ENCODE measurements at regions not wholly inside any gene's neighbourhood (a gene's known extent, or its start where the extent isn't known, plus 50 kb on each side); places are given as distances from the start of the nearest gene placed in this dataset.

DNA sequence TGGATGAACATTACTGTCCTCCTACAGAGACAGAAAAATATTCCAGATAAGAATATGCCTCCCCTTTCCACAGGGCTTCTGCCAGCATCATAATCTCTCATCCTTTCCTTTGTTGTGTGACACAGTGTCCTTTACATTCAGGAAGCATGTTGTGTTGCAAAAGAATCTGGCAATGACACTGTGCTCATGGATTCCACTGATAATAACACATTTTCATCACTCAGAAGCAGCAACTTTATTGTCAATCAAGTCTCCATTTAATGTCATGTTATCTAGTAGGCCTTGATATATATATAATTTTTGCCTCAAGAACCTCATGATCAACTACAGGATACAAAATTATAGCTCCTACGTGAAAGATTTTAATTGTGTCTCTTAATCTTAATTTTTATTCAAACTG lies 833.9 kb downstream of the FSTL5 start:
- no peak for DNase-seq
- TF ChIP-seq, protein P1, sequence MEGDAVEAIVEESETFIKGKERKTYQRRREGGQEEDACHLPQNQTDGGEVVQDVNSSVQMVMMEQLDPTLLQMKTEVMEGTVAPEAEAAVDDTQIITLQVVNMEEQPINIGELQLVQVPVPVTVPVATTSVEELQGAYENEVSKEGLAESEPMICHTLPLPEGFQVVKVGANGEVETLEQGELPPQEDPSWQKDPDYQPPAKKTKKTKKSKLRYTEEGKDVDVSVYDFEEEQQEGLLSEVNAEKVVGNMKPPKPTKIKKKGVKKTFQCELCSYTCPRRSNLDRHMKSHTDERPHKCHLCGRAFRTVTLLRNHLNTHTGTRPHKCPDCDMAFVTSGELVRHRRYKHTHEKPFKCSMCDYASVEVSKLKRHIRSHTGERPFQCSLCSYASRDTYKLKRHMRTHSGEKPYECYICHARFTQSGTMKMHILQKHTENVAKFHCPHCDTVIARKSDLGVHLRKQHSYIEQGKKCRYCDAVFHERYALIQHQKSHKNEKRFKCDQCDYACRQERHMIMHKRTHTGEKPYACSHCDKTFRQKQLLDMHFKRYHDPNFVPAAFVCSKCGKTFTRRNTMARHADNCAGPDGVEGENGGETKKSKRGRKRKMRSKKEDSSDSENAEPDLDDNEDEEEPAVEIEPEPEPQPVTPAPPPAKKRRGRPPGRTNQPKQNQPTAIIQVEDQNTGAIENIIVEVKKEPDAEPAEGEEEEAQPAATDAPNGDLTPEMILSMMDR (IDR thresholded peaks at IDR 0.05) = no peak
- H3K4me3 ChIP-seq = no peak overlapping the region
- no peaks in the 10 kb centered on the region for H3K4me1 ChIP-seq
- 78 to 84% methylated on average over 1 of the region's 1 CpG for WGBS, 2 donors
- H3K9me3 ChIP-seq = no peaks in the 10 kb centered on the region
- no peak for ATAC-seq
- H3K36me3 ChIP-seq = no peaks in the 10 kb centered on the region
- no peaks in the 10 kb centered on the region for H3K27me3 ChIP-seq
- no peak overlapping the region for H3K27ac ChIP-seq
- intact Hi-C loops (cut with DNase I) = no loop called here

DNA sequence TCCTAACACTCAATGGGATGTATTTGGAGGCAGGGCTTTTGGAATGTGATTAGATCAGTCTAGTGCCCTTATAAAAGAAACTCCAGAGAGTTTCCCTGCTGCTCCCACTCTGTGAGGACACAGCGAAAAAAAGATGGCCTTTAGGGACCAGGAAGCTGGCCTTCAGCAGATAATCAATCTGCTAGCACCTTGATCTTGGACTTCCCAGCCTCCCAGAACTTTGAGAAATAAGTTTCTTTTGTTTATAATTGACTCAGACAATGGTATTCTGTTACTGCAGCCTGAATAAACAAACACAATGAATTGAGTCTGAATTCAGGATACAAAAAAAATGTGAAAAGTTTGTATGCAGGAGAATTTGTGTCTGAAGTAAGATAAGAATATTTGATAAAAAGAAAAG lies 842.1 kb downstream of the FSTL5 start:
- 58 to 65% methylated on average over 1 of the region's 1 CpG for WGBS, 2 donors
- intact Hi-C loops (cut with DNase I) = no loop called here
- Histone ChIP-seq H3K27me3 (no peaks in the 10 kb centered on the region), H3K36me3 (no peaks in the 10 kb centered on the region), H3K9me3 (peaks cover 0 to 2% (median 0%) of the 10 kb centered on the region in 11 donors), H3K4me3 (no peak overlapping the region), H3K4me1 (no peaks in the 10 kb centered on the region), H3K27ac (no peak overlapping the region)
- no peak for ATAC-seq
- DNase-seq = no peak
- TF ChIP-seq, protein P1 (IDR thresholded peaks at IDR 0.05) = no peak

DNA sequence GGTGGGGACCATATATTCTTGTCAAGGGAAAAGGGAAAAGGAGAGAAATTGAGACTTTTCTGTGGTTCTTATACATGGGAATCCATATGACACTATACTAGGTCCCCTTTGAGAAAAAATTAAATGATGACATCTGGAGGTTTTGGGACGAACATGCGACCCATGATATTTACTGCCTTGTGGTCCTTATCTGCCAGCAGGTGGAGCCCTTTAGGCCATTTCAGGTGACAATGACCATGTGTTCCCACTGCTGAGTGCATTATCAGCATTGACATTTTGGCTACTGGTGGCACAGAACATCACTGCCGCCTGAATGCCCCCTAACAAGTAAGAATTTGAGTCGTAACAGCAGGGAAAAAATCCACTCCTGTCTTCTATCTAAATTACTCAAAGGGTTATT lies 843.4 kb downstream of the FSTL5 start:
- 31 to 53% methylated on average over 4 of the region's 4 CpGs for WGBS, 2 donors

DNA sequence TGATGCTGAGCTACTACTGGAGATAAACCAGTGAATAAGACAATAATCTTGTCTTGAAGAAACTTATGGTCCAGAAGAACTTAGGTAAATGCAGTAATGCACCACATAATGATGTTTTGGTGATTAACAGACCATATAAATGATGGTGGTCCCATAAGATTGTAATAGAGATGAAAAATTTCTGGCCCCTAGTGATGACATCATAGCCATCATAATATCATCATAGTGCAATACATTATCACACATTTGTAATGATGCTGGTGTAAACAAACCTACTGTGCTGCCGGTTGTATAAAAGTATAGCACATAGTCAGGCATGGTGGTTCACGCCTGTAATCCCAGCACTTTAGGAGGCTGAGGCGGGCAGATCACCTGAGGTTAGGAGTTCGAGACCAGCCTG lies 846.8 kb downstream of the FSTL5 start:
- Histone ChIP-seq H3K27me3 (no peaks in the 10 kb centered on the region), H3K27ac (no peak overlapping the region), H3K9me3 (peaks cover 0 to 2% (median 0%) of the 10 kb centered on the region in 11 donors), H3K4me3 (no peak overlapping the region), H3K4me1 (no peaks in the 10 kb centered on the region), H3K36me3 (no peaks in the 10 kb centered on the region)
- no peak for ATAC-seq
- TF ChIP-seq, protein P1 (IDR thresholded peaks at IDR 0.05) = no peak
- DNase-seq = no peak
- 92 to 95% methylated on average over 4 of the region's 4 CpGs for WGBS, 2 donors
- intact Hi-C loops (cut with DNase I) = no loop called here

More for the DNA sequence above, 843.4 kb downstream of the FSTL5 start:
- TF ChIP-seq, protein P1 (IDR thresholded peaks at IDR 0.05) = peak in 3 of 9 donors; percentile 17 to 28 (median 24)
- intact Hi-C loops (cut with DNase I) = no loop called here
- DNase-seq (no peak), ATAC-seq (no peak)
- H3K27me3 ChIP-seq = no peaks in the 10 kb centered on the region
- no peak overlapping the region for H3K27ac ChIP-seq
- no peaks in the 10 kb centered on the region for H3K36me3 ChIP-seq
- H3K4me3 ChIP-seq = no peak overlapping the region
- peaks cover 0 to 2% (median 0%) of the 10 kb centered on the region in 11 donors for H3K9me3 ChIP-seq
- H3K4me1 ChIP-seq = no peaks in the 10 kb centered on the region
